Choroid plexus epithelial cell (primary cell): ENCODE measurements at regions not wholly inside any gene's neighbourhood (a gene's known extent, or its start where the extent isn't known, plus 50 kb on each side); places are given as distances from the start of the nearest gene placed in this dataset.

Experiments
- DNase-seq: peaks from one replicate; pipeline ENCODE4 v3.0.0-alpha.2; 2010; ENCODE audit warnings: low read depth
- H3K4me3 ChIP-seq: 2 replicates; pipeline ENCODE4 v1.5.1; 2011; ENCODE audit warnings: low read depth, mild to moderate bottlenecking, control low read depth, low read length, moderate library complexity
- TF ChIP-seq, protein P1 (sequence below): conservative IDR thresholded peaks from 2 replicates; pipeline ENCODE4 v1.5.1; 2011; ENCODE audit warnings: low read depth, mild to moderate bottlenecking, control low read depth, inconsistent platforms, low read length, moderate library complexity

GRCh38 chr4:185920171-185920570 is 108.2 kb upstream of the SORBS2 start:
- DNase-seq, result peak; percentile 58
- H3K4me3 ChIP-seq, result no peak overlapping the region
- TF ChIP-seq, protein P1, sequence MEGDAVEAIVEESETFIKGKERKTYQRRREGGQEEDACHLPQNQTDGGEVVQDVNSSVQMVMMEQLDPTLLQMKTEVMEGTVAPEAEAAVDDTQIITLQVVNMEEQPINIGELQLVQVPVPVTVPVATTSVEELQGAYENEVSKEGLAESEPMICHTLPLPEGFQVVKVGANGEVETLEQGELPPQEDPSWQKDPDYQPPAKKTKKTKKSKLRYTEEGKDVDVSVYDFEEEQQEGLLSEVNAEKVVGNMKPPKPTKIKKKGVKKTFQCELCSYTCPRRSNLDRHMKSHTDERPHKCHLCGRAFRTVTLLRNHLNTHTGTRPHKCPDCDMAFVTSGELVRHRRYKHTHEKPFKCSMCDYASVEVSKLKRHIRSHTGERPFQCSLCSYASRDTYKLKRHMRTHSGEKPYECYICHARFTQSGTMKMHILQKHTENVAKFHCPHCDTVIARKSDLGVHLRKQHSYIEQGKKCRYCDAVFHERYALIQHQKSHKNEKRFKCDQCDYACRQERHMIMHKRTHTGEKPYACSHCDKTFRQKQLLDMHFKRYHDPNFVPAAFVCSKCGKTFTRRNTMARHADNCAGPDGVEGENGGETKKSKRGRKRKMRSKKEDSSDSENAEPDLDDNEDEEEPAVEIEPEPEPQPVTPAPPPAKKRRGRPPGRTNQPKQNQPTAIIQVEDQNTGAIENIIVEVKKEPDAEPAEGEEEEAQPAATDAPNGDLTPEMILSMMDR, result no peak

DNA sequence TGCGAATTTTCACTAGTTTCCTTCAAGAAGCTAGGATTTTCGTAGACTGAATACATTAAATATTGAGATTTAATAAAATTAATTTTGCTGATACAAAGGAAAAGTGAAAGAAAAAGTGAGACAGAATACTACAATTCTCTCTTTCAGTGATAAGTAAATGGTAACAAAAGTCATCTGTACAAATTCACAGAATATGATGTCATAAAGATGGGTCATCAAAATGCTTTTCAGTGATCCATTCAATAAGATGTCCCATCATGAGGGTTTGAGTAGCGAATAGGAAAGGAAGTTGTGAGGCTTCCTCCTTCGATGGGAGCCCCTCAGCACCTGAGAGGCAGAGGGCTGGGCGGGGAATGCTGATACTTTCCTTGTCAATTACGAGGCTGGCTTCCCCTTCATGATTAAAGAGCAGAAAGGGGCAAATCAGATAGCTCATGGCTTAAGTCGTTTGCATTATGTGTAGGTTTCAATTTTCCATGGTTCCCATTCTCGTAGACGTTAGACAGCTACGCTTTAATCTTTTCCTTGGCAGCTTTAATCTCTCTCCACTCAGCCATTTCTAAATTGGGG is 108.8 kb upstream of the SORBS2 start:
- no peak for DNase-seq
- H3K4me3 ChIP-seq, result no peak overlapping the region
- TF ChIP-seq, protein P1, result no peak

DNA sequence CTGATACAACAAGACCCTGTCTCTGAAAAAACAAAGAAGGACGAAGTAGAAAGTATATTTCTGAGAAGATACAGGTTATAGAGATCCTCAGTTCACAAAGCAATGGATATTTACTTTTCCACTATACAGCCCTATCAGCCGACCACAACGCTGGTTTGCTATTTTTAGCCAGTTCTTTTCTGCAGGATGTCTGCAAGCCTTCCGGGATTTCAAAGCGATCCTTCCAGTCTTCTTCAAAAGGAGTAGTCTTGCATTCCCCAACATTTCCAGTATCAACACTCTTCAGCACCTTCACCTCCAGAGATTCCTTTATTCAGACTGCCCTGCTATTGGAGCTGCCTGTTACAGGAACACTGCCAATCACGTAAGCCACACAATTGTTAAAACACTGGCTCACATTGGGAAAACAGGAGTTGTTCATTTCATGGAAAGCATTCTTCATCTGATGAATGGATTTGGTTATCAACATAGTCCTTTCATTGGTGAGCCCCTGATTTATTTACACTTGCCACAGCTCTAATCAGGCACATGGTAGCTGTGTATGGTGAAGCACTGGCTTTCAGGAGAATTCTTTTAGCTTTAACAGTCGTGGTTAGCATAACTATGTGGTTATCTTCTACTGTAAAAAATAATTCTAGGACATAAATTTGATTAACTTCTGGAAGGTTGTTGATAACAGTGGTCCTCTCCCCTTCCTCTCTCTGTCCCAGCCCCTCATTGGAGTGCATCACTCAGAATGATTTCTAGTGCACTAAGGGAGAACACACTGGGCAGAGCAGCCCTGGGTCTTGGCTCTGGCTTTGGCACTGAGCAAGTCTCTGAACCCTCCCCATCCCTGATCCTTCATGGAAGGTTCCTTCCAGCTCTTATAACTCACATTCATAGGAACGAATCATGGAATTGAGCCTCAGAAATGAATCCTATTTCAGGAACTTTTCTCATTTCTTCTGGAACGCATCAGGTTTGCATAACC is 109.9 kb upstream of the SORBS2 start:
- H3K4me3 ChIP-seq, result no peak overlapping the region
- peak; percentile 70 for DNase-seq
- TF ChIP-seq, protein P1, result no peak

DNA sequence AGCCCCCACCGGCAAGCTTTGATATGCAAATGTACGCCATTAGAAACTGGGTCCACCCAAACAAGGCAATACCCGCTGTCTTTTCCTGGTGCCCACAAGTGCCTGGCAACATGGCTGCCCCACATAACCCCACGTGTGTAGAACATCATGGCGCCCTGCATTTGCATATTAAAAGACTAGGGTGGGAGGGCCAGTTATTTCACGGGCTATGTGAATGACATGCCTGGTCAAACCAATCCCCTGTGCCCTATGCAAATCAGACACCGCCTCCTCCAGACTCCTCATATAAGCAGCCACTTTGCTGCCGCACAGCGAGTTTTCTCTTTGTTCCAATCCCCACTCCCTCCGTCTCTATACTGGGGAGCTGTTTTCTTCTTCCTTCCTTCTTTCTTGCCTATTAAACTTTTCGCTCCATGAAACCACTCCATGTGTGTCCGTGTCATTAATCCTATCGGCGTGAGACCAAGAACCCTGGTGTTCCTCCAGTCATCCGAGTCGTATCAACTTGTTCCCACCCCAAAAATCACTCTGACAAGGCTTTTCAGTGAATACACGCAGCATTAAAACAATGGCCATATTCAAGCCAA is 112.6 kb upstream of the SORBS2 start:
- TF ChIP-seq, protein P1, result no peak
- no peak overlapping the region for H3K4me3 ChIP-seq
- DNase-seq, result no peak

DNA sequence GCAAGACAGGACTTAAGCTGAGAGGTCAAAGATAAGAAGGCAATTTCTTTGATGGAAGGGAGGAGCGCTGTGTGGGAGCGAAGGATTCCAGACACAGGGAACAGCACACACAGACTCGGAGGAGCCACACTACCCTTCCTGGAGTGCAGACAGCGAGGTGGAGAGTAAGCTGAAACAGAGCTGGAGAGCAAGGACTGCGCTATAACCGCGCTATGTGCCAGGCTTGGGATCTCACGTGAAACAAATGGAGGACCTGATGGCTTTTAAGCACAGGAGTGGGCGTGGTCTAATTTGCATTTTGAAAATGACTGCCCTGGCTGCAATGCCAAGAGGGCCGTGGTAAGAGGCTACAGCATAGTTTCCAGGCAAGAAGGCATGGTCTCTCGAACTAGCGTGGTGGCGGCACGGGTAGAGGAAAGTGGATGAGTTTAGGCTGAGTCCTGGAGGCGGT is 113.9 kb upstream of the SORBS2 start:
- DNase-seq, result no peak
- TF ChIP-seq, protein P1, result no peak

GRCh38 chr4:185931375-185931774 is 119.4 kb upstream of the SORBS2 start:
- TF ChIP-seq, protein P1, result no peak
- DNase-seq, result no peak
- H3K4me3 ChIP-seq, result no peak overlapping the region

More for the DNA sequence above, 113.9 kb upstream of the SORBS2 start:
- H3K4me3 ChIP-seq, result no peak overlapping the region
